Muscle of back (tissue), 3 donors: ENCODE measurements at regions not wholly inside any gene's neighbourhood (a gene's known extent, or its start where the extent isn't known, plus 50 kb on each side); places are given as distances from the start of the nearest gene placed in this dataset.

Experiments used
- DNase-seq, 3 donors: peaks; one replicate each; pipeline versions ENCODE4 v3.0.0 to v3.0.0-alpha.2; 2013

- no peak for DNase-seq
Measured at GRCh38 chr7:52486267-52486666, 549.2 kb upstream of the POM121L12 start.

GRCh38 chr7:52482076-52482475 is 553.4 kb upstream of the POM121L12 start:
- no peak for DNase-seq

GRCh38 chr7:52481571-52481970 is 553.9 kb upstream of the POM121L12 start:
- no peak for DNase-seq

- DNase-seq, result no peak
Measured at GRCh38 chr7:52479990-52480389, 555.4 kb upstream of the POM121L12 start.

GRCh38 chr7:52475001-52475582 is 560.3 kb upstream of the POM121L12 start:
- peak in 2 of 3 donors; percentile 34 to 56 for DNase-seq

GRCh38 chr7:52473756-52474155 is 561.7 kb upstream of the POM121L12 start:
- peak; percentile 51 to 79 (median 57) for DNase-seq

- DNase-seq, result peak in 2 of 3 donors; percentile 40 to 51
Measured at GRCh38 chr7:52472006-52472620, 563.3 kb upstream of the POM121L12 start.

GRCh38 chr7:52465216-52465615 is 570.2 kb upstream of the POM121L12 start:
- DNase-seq, result no peak

GRCh38 chr7:52463341-52463740 is 572.1 kb upstream of the POM121L12 start:
- DNase-seq, result no peak

- no peak for DNase-seq
Measured at GRCh38 chr7:52462474-52462873, 573.0 kb upstream of the POM121L12 start.

- DNase-seq, result no peak
Measured at GRCh38 chr7:52455571-52455970, 579.9 kb upstream of the POM121L12 start.

- peak in 1 of 3 donors; percentile 19 for DNase-seq
Measured at GRCh38 chr7:52450816-52451215, 584.6 kb upstream of the POM121L12 start.

- DNase-seq, result no peak
Measured at GRCh38 chr7:52447581-52448180, 587.8 kb upstream of the POM121L12 start.

- DNase-seq, result no peak
Measured at GRCh38 chr7:52436278-52436677, 599.2 kb upstream of the POM121L12 start.

GRCh38 chr7:52431082-52431815 is 604.2 kb upstream of the POM121L12 start:
- DNase-seq, result no peak

- DNase-seq, result peak in 1 of 3 donors; percentile 5
Measured at GRCh38 chr7:52423251-52423650, 612.2 kb upstream of the POM121L12 start.

GRCh38 chr7:52413051-52413450 is 622.4 kb upstream of the POM121L12 start:
- DNase-seq, result no peak

GRCh38 chr7:52410032-52410431 is 625.4 kb upstream of the POM121L12 start:
- no peak for DNase-seq

GRCh38 chr7:52406808-52407207 is 628.6 kb upstream of the POM121L12 start:
- no peak for DNase-seq

- DNase-seq, result no peak
Measured at GRCh38 chr7:52382731-52383130, 652.7 kb upstream of the POM121L12 start.

GRCh38 chr7:52369922-52370321 is 665.5 kb upstream of the POM121L12 start:
- DNase-seq, result no peak

- DNase-seq, result no peak
Measured at GRCh38 chr7:52365349-52365748, 670.1 kb upstream of the POM121L12 start.

- DNase-seq, result no peak
Measured at GRCh38 chr7:52362521-52362920, 672.9 kb upstream of the POM121L12 start.
